NT2/D1 (cell line): ENCODE measurements at regions not wholly inside any gene's neighbourhood (a gene's known extent, or its start where the extent isn't known, plus 50 kb on each side); places are given as distances from the start of the nearest gene placed in this dataset.

ENCODE experiments used
- DNase-seq: peaks from one replicate; pipeline ENCODE4 v3.0.0-alpha.2; 2011; ENCODE audit warnings: low read depth, low spot score
- H3K27me3 ChIP-seq: 2 replicates; pipeline ENCODE4 v1.6.0; 2011; ENCODE audit warnings: mild to moderate bottlenecking; ENCODE audit not compliant: insufficient read length, insufficient read depth
- H3K36me3 ChIP-seq: 2 replicates; pipeline ENCODE4 v1.6.1; 2011; ENCODE audit warnings: mild to moderate bottlenecking, low read length, mixed read lengths; ENCODE audit not compliant: insufficient read depth, insufficient read length
- H3K4me1 ChIP-seq: 2 replicates; pipeline ENCODE4 v1.5.1; 2011; ENCODE audit not compliant: insufficient read depth, insufficient read length
- H3K4me3 ChIP-seq: 2 replicates; pipeline ENCODE4 v1.5.1; 2011; ENCODE audit warnings: low read depth; ENCODE audit not compliant: insufficient read length
- H3K9ac ChIP-seq: 2 replicates; pipeline ENCODE4 v1.6.0; 2011; ENCODE audit warnings: low read depth; ENCODE audit not compliant: insufficient read length
- H3K9me3 ChIP-seq: 2 replicates; pipeline ENCODE4 v1.5.1; 2011; ENCODE audit warnings: mild to moderate bottlenecking, low read length; ENCODE audit not compliant: insufficient read depth
- SUZ12 ChIP-seq: IDR thresholded peaks from 2 replicates; pipeline ENCODE4 v1.6.1; 2011; ENCODE audit not compliant: insufficient read length, insufficient read depth; ENCODE audit errors: extremely low read depth
- YY1 ChIP-seq: IDR thresholded peaks from 2 replicates; pipeline ENCODE4 v1.6.1; 2011; ENCODE audit not compliant: insufficient read length, insufficient read depth
- ZNF274 ChIP-seq: IDR thresholded peaks from 2 replicates; pipeline ENCODE4 v1.6.1; 2011; ENCODE audit warnings: mild to moderate bottlenecking, low read depth, low read length

DNA sequence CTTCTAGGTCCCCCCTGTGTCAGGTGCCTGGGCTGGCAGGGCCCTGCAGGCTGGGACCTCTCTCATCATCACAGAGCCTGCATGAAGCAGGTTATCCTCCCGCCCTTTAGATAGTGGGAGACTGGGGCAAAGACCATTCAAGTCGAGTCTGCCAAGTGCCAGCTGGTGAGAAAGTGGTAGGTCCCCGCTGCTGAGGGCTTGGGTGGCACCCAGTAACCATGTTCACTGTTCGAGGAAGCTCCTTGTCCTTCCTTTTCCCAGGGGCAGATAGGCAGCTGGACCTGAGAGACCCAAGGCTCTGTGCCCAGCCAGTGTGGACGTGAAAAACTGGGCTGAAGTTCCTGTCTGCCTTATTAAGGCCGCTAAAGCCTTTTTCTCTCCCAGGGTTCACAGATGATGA is 1319.8 kb downstream of the TBC1D22A start:
- Histone ChIP-seq H3K4me1 (peaks cover 13% of the 10 kb centered on the region), H3K9ac (no peak overlapping the region), H3K27me3 (no peaks in the 10 kb centered on the region), H3K36me3 (no peaks in the 10 kb centered on the region), H3K4me3 (no peak overlapping the region), H3K9me3 (no peaks in the 10 kb centered on the region)
- no peak for DNase-seq
- no peak for TF ChIP-seq ZNF274
- no peak for TF ChIP-seq SUZ12
- no peak for TF ChIP-seq YY1

- TF ChIP-seq SUZ12 (no peak), ZNF274 (no peak), YY1 (no peak)
- peaks cover 13% of the 10 kb centered on the region for H3K4me1 ChIP-seq
- H3K27me3 ChIP-seq, result no peaks in the 10 kb centered on the region
- H3K4me3 ChIP-seq, result no peak overlapping the region
- no peak for DNase-seq
- H3K9me3 ChIP-seq, result no peaks in the 10 kb centered on the region
- H3K36me3 ChIP-seq, result no peaks in the 10 kb centered on the region
- H3K9ac ChIP-seq, result no peak overlapping the region
These were observed 1318.8 kb downstream of the TBC1D22A start for GRCh38 chr22:48081281-48081680.

DNA sequence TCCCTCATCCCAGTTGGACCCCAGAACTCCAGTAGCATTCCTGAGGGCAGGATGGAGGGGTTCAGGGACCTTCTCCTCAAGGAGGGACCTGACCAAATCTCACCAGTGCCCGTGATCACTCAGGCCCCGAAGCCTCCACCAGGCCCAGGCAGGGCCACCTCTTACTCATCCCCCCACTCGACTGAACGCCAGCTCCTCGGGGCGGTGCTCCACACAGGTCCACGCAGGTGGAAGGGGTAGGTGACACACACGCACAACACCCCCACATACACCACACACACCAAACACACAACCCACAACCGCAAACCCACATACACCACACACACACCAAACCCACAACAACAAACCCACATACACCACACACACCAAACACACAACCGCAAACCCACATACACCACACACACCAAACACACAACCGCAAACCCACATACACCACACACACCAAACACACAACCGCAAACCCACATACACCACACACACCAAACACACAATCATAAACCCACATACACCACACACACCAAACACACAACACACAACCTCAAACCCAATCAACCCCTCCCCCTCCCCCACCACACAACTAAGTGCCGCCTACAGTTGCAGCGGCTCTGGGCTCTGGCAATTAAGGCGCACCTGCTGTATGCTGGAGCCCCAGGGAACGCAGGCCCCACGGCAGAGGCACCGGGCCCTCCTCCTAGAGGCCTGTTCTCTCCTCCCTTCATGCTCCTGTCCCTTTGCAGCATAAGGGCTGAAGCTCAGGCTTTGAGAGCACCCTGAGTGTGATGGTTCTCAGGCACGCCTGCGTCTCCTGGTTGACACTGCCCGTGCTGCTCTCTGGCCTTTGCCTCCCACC is 1318.1 kb downstream of the TBC1D22A start:
- H3K9ac ChIP-seq, result no peak overlapping the region
- no peaks in the 10 kb centered on the region for H3K36me3 ChIP-seq
- no peaks in the 10 kb centered on the region for H3K9me3 ChIP-seq
- DNase-seq, result no peak
- H3K27me3 ChIP-seq, result no peaks in the 10 kb centered on the region
- peaks cover 13% of the 10 kb centered on the region for H3K4me1 ChIP-seq
- no peak for TF ChIP-seq SUZ12
- TF ChIP-seq YY1, result no peak
- TF ChIP-seq ZNF274, result no peak
- no peak overlapping the region for H3K4me3 ChIP-seq

DNA sequence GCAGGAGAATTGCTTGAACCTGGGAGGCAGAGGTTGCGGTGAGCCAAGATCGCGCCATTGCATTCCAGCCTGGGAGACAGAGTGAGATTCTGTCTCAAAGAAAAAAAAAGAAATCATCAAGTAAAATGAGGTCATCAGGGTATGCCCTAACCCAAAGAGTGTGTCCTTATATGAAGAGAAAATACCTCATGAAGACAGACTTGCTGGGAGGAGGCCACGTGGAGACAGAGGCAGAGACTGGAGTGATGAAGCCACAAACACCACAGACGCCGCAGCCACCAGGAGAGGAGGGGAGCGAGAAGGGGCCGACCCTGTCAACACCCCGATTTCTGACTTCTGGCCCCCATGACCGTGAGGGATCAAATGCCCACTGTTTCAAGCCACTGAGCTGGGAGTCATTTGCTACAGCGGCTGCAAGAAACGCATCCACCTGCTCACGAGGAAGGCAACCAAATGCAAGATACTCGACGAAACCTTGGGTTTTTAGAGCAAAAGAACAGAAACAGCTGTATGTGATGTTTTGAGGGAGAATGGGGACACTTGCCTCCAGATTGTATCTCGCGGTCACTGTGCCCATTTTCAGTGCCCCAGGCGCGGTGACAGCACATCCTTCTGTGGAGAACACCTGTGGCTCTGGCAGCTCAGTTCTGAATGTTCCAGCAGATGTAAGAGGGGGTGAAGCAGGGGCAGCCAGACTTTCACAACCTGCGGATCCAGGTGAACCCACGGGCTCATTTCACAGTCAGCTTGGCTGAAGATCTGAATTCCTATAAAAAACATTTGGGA is 1317.2 kb downstream of the TBC1D22A start:
- Histone ChIP-seq H3K4me1 (peaks cover 11% of the 10 kb centered on the region), H3K9me3 (no peaks in the 10 kb centered on the region; the same call in 1 of the 2 replicates), H3K27me3 (no peaks in the 10 kb centered on the region), H3K9ac (no peak overlapping the region), H3K36me3 (no peaks in the 10 kb centered on the region), H3K4me3 (no peak overlapping the region)
- no peak for DNase-seq
- TF ChIP-seq SUZ12 (no peak), ZNF274 (no peak), YY1 (no peak)

GRCh38 chr22:48078825-48079224 is 1316.4 kb downstream of the TBC1D22A start:
- TF ChIP-seq ZNF274 (no peak), SUZ12 (no peak), YY1 (no peak)
- H3K36me3 ChIP-seq, result no peaks in the 10 kb centered on the region
- no peaks in the 10 kb centered on the region for H3K27me3 ChIP-seq
- DNase-seq, result no peak
- H3K9ac ChIP-seq, result no peak overlapping the region
- H3K9me3 ChIP-seq, result no peaks in the 10 kb centered on the region; the same call in 1 of the 2 replicates
- no peak overlapping the region for H3K4me3 ChIP-seq
- H3K4me1 ChIP-seq, result peaks cover 4% of the 10 kb centered on the region

- no peaks in the 10 kb centered on the region for H3K27me3 ChIP-seq
- H3K4me1 ChIP-seq, result no peaks in the 10 kb centered on the region
- H3K9ac ChIP-seq, result no peak overlapping the region
- no peak for TF ChIP-seq SUZ12
- TF ChIP-seq ZNF274, result no peak
- no peak for TF ChIP-seq YY1
- H3K36me3 ChIP-seq, result no peaks in the 10 kb centered on the region
- DNase-seq, result no peak
- H3K4me3 ChIP-seq, result no peak overlapping the region
- H3K9me3 ChIP-seq, result no peaks in the 10 kb centered on the region; the same call in 1 of the 2 replicates
These were observed 1315.2 kb downstream of the TBC1D22A start for GRCh38 chr22:48077699-48078098.

- no peaks in the 10 kb centered on the region; the same call in 1 of the 2 replicates for H3K9me3 ChIP-seq
- no peak for DNase-seq
- TF ChIP-seq SUZ12, result no peak
- no peak for TF ChIP-seq YY1
- TF ChIP-seq ZNF274, result no peak
- no peak overlapping the region for H3K9ac ChIP-seq
- peaks cover 3% of the 10 kb centered on the region for H3K4me1 ChIP-seq
- H3K36me3 ChIP-seq, result no peaks in the 10 kb centered on the region
- H3K4me3 ChIP-seq, result no peak overlapping the region
- H3K27me3 ChIP-seq, result no peaks in the 10 kb centered on the region
These were observed 1313.6 kb downstream of the TBC1D22A start for GRCh38 chr22:48076008-48076407.
